Neural progenitor cell (in vitro differentiated cells): ENCODE measurements at regions not wholly inside any gene's neighbourhood (a gene's known extent, or its start where the extent isn't known, plus 50 kb on each side); places are given as distances from the start of the nearest gene placed in this dataset.

Source experiments
- DNase-seq: peaks from one replicate; pipeline ENCODE4 v3.0.0-alpha.2; 2016; ENCODE audit warnings: low spot score
- H2AFZ ChIP-seq: fragments of 200-600 bp; sonication (generic); replicated peaks from 2 replicates; pipeline ENCODE4 v1.6.1; 2016; ENCODE audit warnings: antibody characterized with exemption
- H3F3A ChIP-seq: fragments of 200-600 bp; sonication (generic); 2 replicates; pipeline ENCODE4 v1.6.1; 2016; ENCODE audit warnings: antibody characterized with exemption, low read depth
- H3K27ac ChIP-seq: fragments of 200-600 bp; sonication (generic); 2 replicates; pipeline ENCODE4 v1.5.1; 2016; ENCODE audit warnings: mild to moderate bottlenecking
- H3K27me3 ChIP-seq: fragments of 200-600 bp; sonication (generic); 2 replicates; pipeline ENCODE4 v1.6.1; 2016; ENCODE audit warnings: mild to moderate bottlenecking, moderate library complexity
- H3K36me3 ChIP-seq: fragments of 200-600 bp; sonication (generic); 2 replicates; pipeline ENCODE4 v1.5.1; 2016
- H3K4me1 ChIP-seq: fragments of 200-600 bp; sonication (generic); 2 replicates; pipeline ENCODE4 v1.6.1; 2016; ENCODE audit warnings: mixed run types
- H3K4me2 ChIP-seq: fragments of 200-600 bp; sonication (generic); 2 replicates; pipeline ENCODE4 v1.6.1; 2016
- H3K4me3 ChIP-seq: fragments of 200-600 bp; sonication (generic); 2 replicates; pipeline ENCODE4 v1.5.1; 2016
- H3K79me2 ChIP-seq: fragments of 200-600 bp; sonication (generic); 2 replicates; pipeline ENCODE4 v1.6.1; 2016; ENCODE audit warnings: low read depth
- H3K9ac ChIP-seq: fragments of 200-600 bp; sonication (generic); 2 replicates; pipeline ENCODE4 v1.6.1; 2016
- H3K9me3 ChIP-seq: fragments of 200-600 bp; sonication (generic); 2 replicates; pipeline ENCODE4 v1.5.1; 2016; ENCODE audit warnings: low read depth
- H4K20me1 ChIP-seq: fragments of 200-600 bp; sonication (generic); 2 replicates; pipeline ENCODE4 v1.6.1; 2016; ENCODE audit warnings: low read depth
- H3K27ac Mint-ChIP-seq: 3 replicates; pipeline ENCODE4 v1.8.0; 2021; ENCODE audit warnings: mixed read lengths
- H3K27me3 Mint-ChIP-seq: 2 replicates; pipeline ENCODE4 v1.8.0; 2022; ENCODE audit warnings: low read depth, mild to moderate bottlenecking, inconsistent platforms, moderate library complexity, mixed read lengths; ENCODE audit not compliant: insufficient read depth
- H3K36me3 Mint-ChIP-seq: 3 replicates; pipeline ENCODE4 v1.8.0; 2021; ENCODE audit warnings: mixed read lengths
- H3K4me1 Mint-ChIP-seq: 3 replicates; pipeline ENCODE4 v1.8.0; 2021; ENCODE audit warnings: mixed read lengths
- H3K4me3 Mint-ChIP-seq: 3 replicates; pipeline ENCODE4 v1.8.0; 2021; ENCODE audit warnings: mild to moderate bottlenecking, moderate library complexity, mixed read lengths
- H3K9me3 Mint-ChIP-seq: 3 replicates; pipeline ENCODE4 v1.8.0; 2020; ENCODE audit warnings: mixed read lengths
- EZH2 ChIP-seq: fragments of 200-600 bp; sonication (generic); IDR thresholded peaks from 2 replicates; pipeline ENCODE4 v1.6.1; 2017; ENCODE audit warnings: antibody characterized with exemption, mild to moderate bottlenecking, moderate library complexity
- EZH2phosphoT487 ChIP-seq: fragments of 200-600 bp; sonication (generic); IDR thresholded peaks from 2 replicates; pipeline ENCODE4 v1.6.1; 2017; ENCODE audit warnings: antibody characterized with exemption
- TF ChIP-seq, protein P1 (sequence below): fragments of 200-600 bp; sonication (generic); IDR thresholded peaks from 2 replicates; pipeline ENCODE4 v1.5.1; 2017; ENCODE audit warnings: antibody characterized with exemption, mild to moderate bottlenecking

DNA sequence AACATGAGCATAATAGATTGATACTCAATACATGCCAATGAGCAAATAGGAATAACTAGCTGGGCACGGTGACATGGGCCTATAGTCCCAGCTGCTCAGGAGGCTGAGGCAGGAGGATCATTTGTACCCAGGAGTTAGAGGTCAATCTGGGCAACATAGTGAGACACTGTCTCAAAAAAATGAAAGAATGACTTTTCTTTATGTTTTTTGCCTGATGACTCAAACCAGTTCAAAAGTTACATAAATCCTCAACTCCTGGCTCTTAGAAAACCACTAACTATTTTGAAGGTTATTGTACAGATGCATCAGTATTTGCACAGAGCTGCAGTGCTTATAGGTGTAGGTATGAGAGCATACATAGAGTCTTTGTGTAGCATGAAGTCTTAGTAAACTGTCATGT lies 219.2 kb upstream of the RGS6 start:
- Histone ChIP-seq H3K9me3 (no peaks in the 10 kb centered on the region), H3K4me2 (no peak overlapping the region), H3K36me3 (no peaks in the 10 kb centered on the region), H2AFZ (no peak overlapping the region), H3K27me3 (no peaks in the 10 kb centered on the region), H3F3A (peaks cover 15% of the 10 kb centered on the region), H3K9ac (no peak overlapping the region), H4K20me1 (no peaks in the 10 kb centered on the region), H3K4me1 (peaks cover 15% of the 10 kb centered on the region), H3K27ac (no peak overlapping the region), H3K79me2 (no peaks in the 10 kb centered on the region), H3K4me3 (no peak overlapping the region)
- Mint-ChIP-seq H3K9me3 (no peaks in the 10 kb centered on the region), H3K4me1 (peaks cover 17% of the 10 kb centered on the region), H3K27ac (no peak overlapping the region), H3K36me3 (peaks cover 21% of the 10 kb centered on the region), H3K27me3 (no peaks in the 10 kb centered on the region), H3K4me3 (no peak overlapping the region)
- no peak for TF ChIP-seq EZH2
- TF ChIP-seq, protein P1, sequence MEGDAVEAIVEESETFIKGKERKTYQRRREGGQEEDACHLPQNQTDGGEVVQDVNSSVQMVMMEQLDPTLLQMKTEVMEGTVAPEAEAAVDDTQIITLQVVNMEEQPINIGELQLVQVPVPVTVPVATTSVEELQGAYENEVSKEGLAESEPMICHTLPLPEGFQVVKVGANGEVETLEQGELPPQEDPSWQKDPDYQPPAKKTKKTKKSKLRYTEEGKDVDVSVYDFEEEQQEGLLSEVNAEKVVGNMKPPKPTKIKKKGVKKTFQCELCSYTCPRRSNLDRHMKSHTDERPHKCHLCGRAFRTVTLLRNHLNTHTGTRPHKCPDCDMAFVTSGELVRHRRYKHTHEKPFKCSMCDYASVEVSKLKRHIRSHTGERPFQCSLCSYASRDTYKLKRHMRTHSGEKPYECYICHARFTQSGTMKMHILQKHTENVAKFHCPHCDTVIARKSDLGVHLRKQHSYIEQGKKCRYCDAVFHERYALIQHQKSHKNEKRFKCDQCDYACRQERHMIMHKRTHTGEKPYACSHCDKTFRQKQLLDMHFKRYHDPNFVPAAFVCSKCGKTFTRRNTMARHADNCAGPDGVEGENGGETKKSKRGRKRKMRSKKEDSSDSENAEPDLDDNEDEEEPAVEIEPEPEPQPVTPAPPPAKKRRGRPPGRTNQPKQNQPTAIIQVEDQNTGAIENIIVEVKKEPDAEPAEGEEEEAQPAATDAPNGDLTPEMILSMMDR = no peak
- no peak for DNase-seq

DNA sequence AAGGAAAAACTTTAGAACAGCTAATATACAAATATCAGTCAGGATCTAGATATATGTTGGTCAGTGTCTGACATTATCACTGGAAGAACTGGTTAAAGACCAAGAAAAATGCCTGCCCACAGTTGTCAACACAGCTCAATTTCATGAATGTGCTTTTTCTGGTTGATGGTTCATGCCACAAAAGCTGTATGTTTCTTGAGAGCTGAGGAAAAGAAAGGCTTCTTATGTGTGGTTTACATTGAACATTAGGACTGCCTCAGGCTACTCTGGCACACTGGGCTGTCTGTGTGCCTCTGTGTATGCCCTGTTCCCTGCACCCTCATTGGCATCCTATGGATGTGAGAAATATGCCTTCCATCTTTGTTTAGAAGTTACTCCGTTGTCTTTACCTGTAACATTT lies 218.8 kb upstream of the RGS6 start:
- Histone ChIP-seq H3K36me3 (no peaks in the 10 kb centered on the region), H3K4me3 (no peak overlapping the region), H3K9me3 (no peaks in the 10 kb centered on the region), H3K4me2 (no peak overlapping the region), H3K4me1 (peaks cover 15% of the 10 kb centered on the region), H2AFZ (no peak overlapping the region), H3K9ac (no peak overlapping the region), H4K20me1 (no peaks in the 10 kb centered on the region), H3K27me3 (no peaks in the 10 kb centered on the region), H3K27ac (no peak overlapping the region), H3K79me2 (no peaks in the 10 kb centered on the region), H3F3A (peaks cover 15% of the 10 kb centered on the region)
- Mint-ChIP-seq H3K4me3 (no peak overlapping the region), H3K27me3 (no peaks in the 10 kb centered on the region), H3K36me3 (peaks cover 21% of the 10 kb centered on the region), H3K27ac (no peak overlapping the region), H3K4me1 (peaks cover 20% of the 10 kb centered on the region), H3K9me3 (no peaks in the 10 kb centered on the region)
- TF ChIP-seq EZH2phosphoT487 (no peak), EZH2 (no peak)
- TF ChIP-seq, protein P1 = no peak
- DNase-seq = no peak

DNA sequence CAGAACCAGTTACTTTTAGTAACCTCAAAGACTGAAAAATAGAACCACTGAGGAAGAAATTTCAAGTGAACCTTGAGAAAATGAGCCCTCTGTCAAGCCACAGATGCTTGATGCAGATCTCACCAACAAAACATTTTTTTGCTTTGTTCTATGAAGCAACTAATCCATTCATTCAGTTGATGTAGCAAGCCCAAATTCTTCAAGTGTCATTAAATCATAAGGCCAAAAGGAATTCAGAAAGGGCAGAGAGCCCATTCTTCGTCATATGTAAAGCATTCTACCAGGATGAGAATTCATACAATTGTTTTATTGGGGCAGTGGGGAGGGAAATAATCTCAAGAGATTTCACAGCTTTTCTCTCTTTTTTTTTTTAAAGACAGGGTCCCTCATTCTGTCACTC lies 218.0 kb upstream of the RGS6 start:
- TF ChIP-seq EZH2 (no peak), EZH2phosphoT487 (no peak)
- TF ChIP-seq, protein P1 = no peak
- no peaks in the 10 kb centered on the region for H3K79me2 ChIP-seq
- H3K27ac ChIP-seq = no peak overlapping the region
- H3K4me1 Mint-ChIP-seq = peaks cover 20% of the 10 kb centered on the region
- no peak overlapping the region for H2AFZ ChIP-seq
- no peaks in the 10 kb centered on the region for H4K20me1 ChIP-seq
- no peak overlapping the region for H3K4me3 ChIP-seq
- no peak overlapping the region for H3K4me2 ChIP-seq
- H3F3A ChIP-seq = peaks cover 15% of the 10 kb centered on the region
- no peaks in the 10 kb centered on the region for H3K27me3 ChIP-seq
- H3K4me1 ChIP-seq = peaks cover 15% of the 10 kb centered on the region
- no peaks in the 10 kb centered on the region for H3K27me3 Mint-ChIP-seq
- no peak overlapping the region for H3K4me3 Mint-ChIP-seq
- H3K36me3 Mint-ChIP-seq = peaks cover 20% of the 10 kb centered on the region
- no peaks in the 10 kb centered on the region for H3K9me3 Mint-ChIP-seq
- no peak for DNase-seq
- no peak overlapping the region for H3K9ac ChIP-seq
- H3K9me3 ChIP-seq = no peaks in the 10 kb centered on the region
- no peaks in the 10 kb centered on the region for H3K36me3 ChIP-seq
- H3K27ac Mint-ChIP-seq = no peak overlapping the region
